ENCODE measurements at regions not wholly inside any gene's neighbourhood (a gene's known extent, or its start where the extent isn't known, plus 50 kb on each side); places are given as distances from the start of the nearest gene placed in this dataset.

GRCh38 chr1:196160066-196160795 is 448.0 kb downstream of the KCNT2 start:
- DNase-seq (ENCODE audit: low spot score), result no peak
- Histone ChIP-seq H3K27ac (ENCODE audit: poor library complexity, severe bottlenecking) (peak overlapping the region; percentile 37), H3K36me3 (ENCODE audit: low read depth) (no peaks in the 10 kb centered on the region), H3K27me3 (ENCODE audit: insufficient read depth, poor library complexity, severe bottlenecking) (no peaks in the 10 kb centered on the region), H3K9me3 (ENCODE audit: severe bottlenecking) (no peaks in the 10 kb centered on the region), H3K4me1 (ENCODE audit: insufficient read depth, poor library complexity, severe bottlenecking) (peaks cover 3% of the 10 kb centered on the region), H3K4me3 (ENCODE audit: severe bottlenecking) (no peak overlapping the region)
- ATAC-seq (ENCODE audit: low read depth), result peak; percentile 95
- TF ChIP-seq CTCF (IDR thresholded peaks at IDR 0.05; ENCODE audit: poor library complexity, severe bottlenecking), result no peak

- H3K9me3 ChIP-seq (ENCODE audit: severe bottlenecking), result no peaks in the 10 kb centered on the region
- H3K36me3 ChIP-seq (ENCODE audit: low read depth), result no peaks in the 10 kb centered on the region
- no peak overlapping the region for H3K27ac ChIP-seq (ENCODE audit: poor library complexity, severe bottlenecking)
- TF ChIP-seq CTCF (IDR thresholded peaks at IDR 0.05; ENCODE audit: poor library complexity, severe bottlenecking), result no peak
- ATAC-seq (ENCODE audit: low read depth) (no peak), DNase-seq (ENCODE audit: low spot score) (no peak)
- H3K27me3 ChIP-seq (ENCODE audit: insufficient read depth, poor library complexity, severe bottlenecking), result no peaks in the 10 kb centered on the region
- H3K4me1 ChIP-seq (ENCODE audit: insufficient read depth, poor library complexity, severe bottlenecking), result peaks cover under 1% of the 10 kb centered on the region
- no peak overlapping the region for H3K4me3 ChIP-seq (ENCODE audit: severe bottlenecking)
Measured at GRCh38 chr1:196155586-196155985, 452.7 kb downstream of the KCNT2 start.

GRCh38 chr1:196152975-196153374 is 455.3 kb downstream of the KCNT2 start:
- no peak for TF ChIP-seq CTCF (IDR thresholded peaks at IDR 0.05; ENCODE audit: poor library complexity, severe bottlenecking)
- H3K36me3 ChIP-seq (ENCODE audit: low read depth), result no peaks in the 10 kb centered on the region
- no peaks in the 10 kb centered on the region for H3K27me3 ChIP-seq (ENCODE audit: insufficient read depth, poor library complexity, severe bottlenecking)
- ATAC-seq (ENCODE audit: low read depth) (no peak), DNase-seq (ENCODE audit: low spot score) (no peak)
- no peaks in the 10 kb centered on the region for H3K9me3 ChIP-seq (ENCODE audit: severe bottlenecking)
- no peak overlapping the region for H3K4me3 ChIP-seq (ENCODE audit: severe bottlenecking)
- H3K27ac ChIP-seq (ENCODE audit: poor library complexity, severe bottlenecking), result no peak overlapping the region
- H3K4me1 ChIP-seq (ENCODE audit: insufficient read depth, poor library complexity, severe bottlenecking), result no peaks in the 10 kb centered on the region

GRCh38 chr1:196152086-196152485 is 456.2 kb downstream of the KCNT2 start:
- H3K4me1 ChIP-seq (ENCODE audit: insufficient read depth, poor library complexity, severe bottlenecking), result no peaks in the 10 kb centered on the region
- DNase-seq (ENCODE audit: low spot score), result no peak
- TF ChIP-seq CTCF (IDR thresholded peaks at IDR 0.05; ENCODE audit: poor library complexity, severe bottlenecking), result no peak
- no peaks in the 10 kb centered on the region for H3K27me3 ChIP-seq (ENCODE audit: insufficient read depth, poor library complexity, severe bottlenecking)
- H3K36me3 ChIP-seq (ENCODE audit: low read depth), result no peaks in the 10 kb centered on the region
- no peak overlapping the region for H3K27ac ChIP-seq (ENCODE audit: poor library complexity, severe bottlenecking)
- ATAC-seq (ENCODE audit: low read depth), result no peak; the same call in 2 of the 3 replicates
- H3K9me3 ChIP-seq (ENCODE audit: severe bottlenecking), result no peaks in the 10 kb centered on the region
- H3K4me3 ChIP-seq (ENCODE audit: severe bottlenecking), result no peak overlapping the region

GRCh38 chr1:196148367-196148970 is 459.8 kb downstream of the KCNT2 start:
- peak; percentile 53; the same call in 2 of the 3 replicates for ATAC-seq (ENCODE audit: low read depth)
- Histone ChIP-seq H3K4me1 (ENCODE audit: insufficient read depth, poor library complexity, severe bottlenecking) (no peaks in the 10 kb centered on the region), H3K27ac (ENCODE audit: poor library complexity, severe bottlenecking) (no peak overlapping the region), H3K36me3 (ENCODE audit: low read depth) (no peaks in the 10 kb centered on the region), H3K9me3 (ENCODE audit: severe bottlenecking) (no peaks in the 10 kb centered on the region), H3K4me3 (ENCODE audit: severe bottlenecking) (no peak overlapping the region), H3K27me3 (ENCODE audit: insufficient read depth, poor library complexity, severe bottlenecking) (no peaks in the 10 kb centered on the region)
- TF ChIP-seq CTCF (IDR thresholded peaks at IDR 0.05; ENCODE audit: poor library complexity, severe bottlenecking), result peak; percentile 77
- no peak for DNase-seq (ENCODE audit: low spot score)

All from RWPE2 (cell line).